ENCODE measurements at regions not wholly inside any gene's neighbourhood (a gene's known extent, or its start where the extent isn't known, plus 50 kb on each side); places are given as distances from the start of the nearest gene placed in this dataset.

- TF ChIP-seq POLR2A (IDR thresholded peaks at IDR 0.05) (no peak), CTCF (IDR thresholded peaks at IDR 0.05) (no peak)
Measured at GRCh38 chr15:77827860-77828259, 195.1 kb upstream of the LINGO1 start.

Measured in ovary (tissue), 3 donors.